Right ventricle myocardium inferior (tissue), 1 donor: ENCODE measurements at regions not wholly inside any gene's neighbourhood (a gene's known extent, or its start where the extent isn't known, plus 50 kb on each side); places are given as distances from the start of the nearest gene placed in this dataset.

Experiments
- ATAC-seq: fragments of 200-7000 bp; cut with Tn5 transposase; one replicate; pipeline ENCODE4 v1.9.1; 2020; ENCODE audit warnings: mild to moderate bottlenecking, moderate library complexity
- DNase-seq: peaks from one replicate; pipeline ENCODE4 v3.0.0; 2021; ENCODE audit errors: missing footprints
- intact Hi-C: fragments of 100-400 bp; cut with DNase I; formaldehyde crosslinking; loops from one replicate; pipeline ENCODE4 v1.11.0; 2022
- donor health status: DM: no; HTN: yes; CAD: no; lungs with severe emphysema.

DNA sequence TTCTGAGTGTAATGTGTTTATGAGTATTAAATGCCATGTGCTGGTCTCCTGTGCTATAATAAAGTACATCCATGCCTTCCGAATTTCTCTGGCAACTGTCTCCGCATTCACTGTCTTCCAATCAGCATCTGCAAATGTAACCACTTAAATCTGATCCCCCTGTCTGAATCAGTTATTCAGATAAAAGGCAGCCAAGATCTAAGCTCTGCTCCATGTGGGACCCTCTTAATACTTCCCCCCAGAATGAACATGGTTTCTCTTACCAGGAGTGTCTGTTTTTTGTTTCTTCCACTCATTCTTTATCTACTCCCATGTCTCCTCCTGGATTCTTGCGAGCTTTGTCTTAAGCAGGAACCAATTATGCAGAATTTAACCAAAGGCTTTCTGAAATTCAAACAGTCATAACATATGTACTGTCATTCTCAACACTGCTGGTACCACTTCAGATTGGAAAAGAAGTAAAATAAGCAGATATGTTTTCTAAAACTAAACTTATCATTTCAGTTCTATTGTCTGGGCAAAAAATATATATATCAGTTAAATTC, 996.7 kb upstream of the FLRT2 start:
- intact Hi-C loops: no loop called here

DNA sequence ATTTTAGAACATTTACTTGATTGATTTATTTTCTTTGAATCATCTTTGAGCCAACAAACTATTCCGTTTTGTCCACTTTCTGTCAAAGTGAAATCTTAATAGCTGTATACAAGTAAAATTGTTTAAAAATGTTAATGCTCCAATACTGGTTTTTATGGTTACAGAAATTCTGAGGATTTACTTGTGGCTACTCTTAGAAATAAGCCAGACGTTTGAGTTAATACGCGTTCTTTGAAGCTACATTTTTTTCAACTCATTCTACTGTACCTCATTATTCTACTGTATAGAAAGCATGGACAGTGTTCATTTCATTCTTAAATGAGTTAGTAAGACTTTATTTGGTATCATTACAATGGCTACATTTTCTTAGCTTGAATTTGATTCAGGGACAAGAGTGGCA, 996.2 kb upstream of the FLRT2 start:
- DNase-seq (no peak), ATAC-seq (no peak)
- intact Hi-C loops: no loop called here

More for the DNA sequence above, 996.7 kb upstream of the FLRT2 start:
- ATAC-seq: no peak
- DNase-seq: no peak

DNA sequence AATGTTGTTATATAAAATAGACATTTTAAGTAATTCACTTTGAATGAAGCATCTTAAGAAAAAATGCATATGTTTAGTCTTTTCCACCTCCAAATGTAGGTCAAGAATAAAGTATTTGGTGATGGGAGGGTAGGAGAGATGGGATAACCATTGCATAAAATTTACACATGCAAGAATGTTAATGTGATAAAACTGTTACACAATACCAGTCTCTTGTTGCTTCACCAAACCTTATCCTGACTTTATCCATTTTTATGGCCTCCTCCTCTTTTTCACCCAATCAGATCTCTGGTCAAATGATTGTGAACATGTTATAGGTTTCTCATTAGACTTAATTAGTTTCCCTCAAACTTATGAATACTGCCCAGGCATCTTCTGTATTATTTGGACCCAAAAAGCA, 994.5 kb upstream of the FLRT2 start:
- intact Hi-C loops: no loop called here

DNA sequence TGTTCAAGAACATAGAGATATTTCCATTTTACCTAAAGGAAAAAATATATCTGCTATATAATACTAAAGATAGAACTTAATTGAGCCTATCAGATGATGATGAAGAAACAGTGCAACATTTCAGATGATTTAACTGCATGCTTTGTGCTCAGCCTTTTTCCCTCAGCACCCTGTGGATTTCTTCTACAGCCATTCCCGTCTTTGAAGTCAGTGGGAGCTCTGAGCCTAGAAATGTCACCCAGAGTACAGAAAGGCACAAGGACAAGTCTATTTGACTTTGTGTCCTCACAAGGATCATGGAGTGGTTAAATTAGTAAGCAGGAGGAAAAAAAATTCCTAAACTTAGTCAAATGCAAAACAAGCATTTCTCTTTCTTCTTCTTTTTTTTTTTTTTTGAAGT, 994.0 kb upstream of the FLRT2 start:
- intact Hi-C loops: no loop called here
- ATAC-seq: no peak
- DNase-seq: no peak

More for the DNA sequence above, 994.5 kb upstream of the FLRT2 start:
- DNase-seq: no peak
- ATAC-seq: no peak

DNA sequence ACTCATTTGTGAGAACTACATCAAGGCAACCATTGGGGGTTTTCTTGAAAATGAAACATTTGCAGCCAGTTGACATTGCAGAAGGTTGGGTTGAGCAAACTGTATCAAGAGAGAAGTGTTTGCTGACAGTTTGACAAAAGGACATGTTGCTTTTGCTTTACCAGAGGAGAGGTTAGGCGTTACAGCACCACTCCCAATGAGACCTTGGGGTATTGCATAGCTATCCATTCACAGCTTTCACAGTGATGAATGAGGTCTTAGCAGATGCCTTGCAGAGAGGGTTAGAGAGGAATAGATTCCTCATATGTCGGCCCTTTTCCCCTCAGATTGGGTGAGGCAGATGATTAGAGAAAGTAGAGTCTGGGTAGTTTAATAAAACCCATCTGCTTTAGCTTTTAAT, 988.9 kb upstream of the FLRT2 start:
- intact Hi-C loops: no loop called here
- DNase-seq (no peak), ATAC-seq (no peak)

DNA sequence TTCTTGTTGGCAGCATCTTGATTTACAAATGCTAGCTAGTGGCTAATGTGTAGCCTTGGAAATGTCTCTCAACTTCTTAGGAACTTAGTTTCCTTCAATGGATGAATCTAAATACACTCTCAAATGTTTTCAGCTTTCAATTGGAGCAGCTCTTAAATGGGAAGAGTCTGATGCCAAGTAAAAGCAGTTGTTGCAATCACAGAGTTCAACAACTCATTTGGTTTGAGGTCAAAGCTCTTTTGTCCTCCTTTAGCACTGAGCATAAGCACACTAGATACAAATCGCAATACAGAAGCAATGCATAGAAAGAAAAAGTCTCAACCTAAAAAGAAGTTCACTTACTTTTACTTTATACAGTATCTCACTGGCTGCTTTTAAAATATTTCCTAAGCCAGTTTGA, 986.1 kb upstream of the FLRT2 start:
- intact Hi-C loops: no loop called here
- ATAC-seq (no peak), DNase-seq (no peak)

DNA sequence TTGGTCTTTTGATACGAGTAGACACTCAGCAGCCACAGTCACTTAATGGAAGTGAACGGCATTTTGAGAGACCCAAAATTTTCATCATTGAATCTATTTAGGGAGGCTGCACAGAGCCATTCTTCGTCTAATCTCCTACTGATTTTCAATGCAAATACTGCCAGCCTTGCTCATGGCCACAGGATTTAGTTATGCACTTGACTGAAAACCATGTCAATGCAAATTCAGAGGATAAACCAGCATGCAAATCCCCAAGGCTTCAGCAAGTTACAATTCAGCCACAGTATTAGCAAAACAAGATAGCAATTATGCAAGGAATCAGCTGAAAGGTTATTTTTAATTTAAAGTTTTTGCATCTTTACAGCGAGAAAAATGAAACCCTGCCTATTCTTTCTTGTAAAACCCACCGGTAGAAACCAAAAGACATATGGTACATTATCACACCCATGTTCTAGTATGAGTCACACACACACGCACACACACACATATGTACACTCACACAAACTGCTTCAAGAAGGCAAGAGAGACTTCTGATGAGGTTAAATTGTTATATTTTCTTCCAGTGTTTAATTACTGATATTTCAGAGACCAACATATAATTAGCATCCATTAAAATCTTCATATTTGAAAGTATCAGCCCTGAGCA, 985.3 kb upstream of the FLRT2 start:
- ATAC-seq: no peak
- intact Hi-C loops: no loop called here
- DNase-seq: no peak

DNA sequence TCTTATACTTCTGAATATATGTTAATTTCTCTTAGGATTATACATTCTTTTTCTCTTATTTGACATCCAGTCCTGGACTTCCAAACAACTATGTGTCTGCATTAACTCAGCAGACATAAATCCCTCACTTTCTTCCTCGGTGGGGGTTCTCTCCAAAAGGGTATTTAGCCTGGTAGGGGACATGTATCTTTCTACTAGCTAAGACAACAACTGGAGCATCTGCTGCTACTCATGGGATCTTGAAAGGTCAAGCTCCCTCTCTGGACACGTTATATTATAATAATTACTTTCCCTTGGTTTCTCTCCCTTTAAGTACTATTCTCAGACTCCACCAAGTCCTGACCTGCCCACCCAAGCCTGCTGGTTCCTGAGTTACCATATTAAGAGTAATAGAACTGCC, 983.7 kb upstream of the FLRT2 start:
- no peak for ATAC-seq
- intact Hi-C loops: no loop called here
- no peak for DNase-seq

DNA sequence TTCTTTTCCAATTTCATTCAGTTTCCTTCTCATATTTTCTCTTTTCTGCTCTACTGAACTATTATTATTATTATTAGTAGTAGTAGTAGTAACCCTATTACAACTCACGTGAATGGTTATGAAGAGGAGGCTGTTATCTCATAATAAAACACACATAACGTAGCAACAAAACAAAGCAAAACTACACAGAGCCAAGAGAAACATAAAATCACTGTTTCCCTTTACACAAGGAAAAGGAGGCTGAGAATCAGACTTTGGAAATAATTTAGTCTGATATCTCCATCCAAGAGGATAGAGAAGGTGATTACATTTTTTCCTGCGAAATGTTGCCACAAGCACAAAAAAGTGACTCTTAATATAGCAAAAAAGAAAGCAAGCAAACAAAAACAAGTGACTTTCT, 975.8 kb upstream of the FLRT2 start:
- no peak for ATAC-seq
- DNase-seq: no peak
- intact Hi-C loops: no loop called here

DNA sequence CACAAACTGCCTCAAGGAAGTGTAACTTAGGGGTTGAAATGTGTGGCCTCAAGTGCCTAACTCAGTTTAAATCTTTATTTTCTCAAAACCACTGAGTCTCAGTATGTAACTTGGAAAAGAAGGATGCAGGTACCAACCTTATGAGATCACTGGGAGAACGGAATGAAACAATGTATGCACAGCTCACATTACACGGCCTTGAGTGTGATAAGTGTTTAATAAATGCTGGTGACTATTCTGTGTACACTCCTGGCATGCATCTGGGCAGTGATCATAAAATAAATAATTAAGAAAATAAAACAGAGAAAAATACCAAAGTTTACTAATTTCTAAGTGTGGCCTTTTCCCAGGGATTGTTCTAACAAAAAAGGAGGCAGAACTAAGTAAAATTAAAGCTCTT, 974.5 kb upstream of the FLRT2 start:
- DNase-seq (no peak), ATAC-seq (no peak)
- intact Hi-C loops: no loop called here

DNA sequence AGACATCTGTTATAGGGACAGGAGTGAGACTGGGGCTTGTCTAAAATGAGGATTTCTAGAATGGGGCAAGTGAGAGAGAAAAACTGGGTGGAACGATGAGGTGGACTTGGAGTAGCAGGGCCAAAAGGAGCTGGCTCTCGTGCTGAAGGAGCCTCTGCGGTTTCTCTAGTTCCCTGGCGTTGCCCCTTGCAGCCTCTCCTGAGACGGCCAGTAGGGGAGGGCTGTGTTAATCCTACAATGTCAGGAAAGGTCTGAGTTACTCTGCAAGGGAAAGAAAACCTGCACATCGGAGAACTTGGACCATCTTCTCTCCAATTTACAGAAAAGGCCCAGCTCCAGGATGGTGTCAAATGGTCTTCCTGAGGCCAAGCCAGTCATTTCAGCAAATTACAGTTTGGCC, 963.8 kb upstream of the FLRT2 start:
- no peak for DNase-seq
- ATAC-seq: no peak
- intact Hi-C loops: no loop called here

DNA sequence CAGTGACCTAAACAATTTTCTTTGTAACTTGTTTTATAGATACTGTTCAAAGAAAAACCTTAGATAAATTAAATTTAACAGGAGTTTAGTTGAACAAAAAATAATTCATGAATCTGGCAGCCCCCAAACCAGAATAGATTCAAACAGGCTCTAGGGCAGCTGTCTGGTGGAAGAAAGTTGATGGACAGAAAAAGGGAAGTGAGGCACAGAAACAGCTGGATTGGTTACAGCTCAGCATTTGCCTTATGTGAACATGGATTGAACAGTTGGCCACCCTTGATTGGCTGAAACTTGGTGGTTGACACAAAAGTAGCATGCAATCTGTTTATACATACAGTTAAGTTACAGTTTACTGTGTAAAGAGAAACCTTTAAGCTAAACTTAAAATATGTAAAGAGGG, 954.3 kb upstream of the FLRT2 start:
- DNase-seq (no peak), ATAC-seq (no peak)
- intact Hi-C loops: no loop called here

DNA sequence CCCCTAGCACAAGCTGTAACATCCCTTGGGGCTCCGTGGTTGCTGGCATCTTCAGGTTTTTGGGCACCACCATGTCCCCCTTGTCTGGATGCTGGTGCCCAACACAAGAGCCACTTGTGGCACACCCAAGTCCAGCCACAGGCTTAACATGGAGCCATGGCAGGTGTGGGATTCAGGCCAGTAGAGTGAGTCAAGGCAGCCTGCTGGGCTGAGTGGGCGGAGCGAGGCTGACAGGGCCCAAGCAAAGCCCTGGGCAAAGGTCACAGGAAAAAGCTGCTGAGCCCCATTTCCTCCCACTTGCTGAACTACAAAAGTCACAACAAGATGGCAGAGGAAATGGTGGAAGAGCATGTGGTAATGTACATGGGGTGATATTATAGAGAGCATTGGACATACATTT, 950.7 kb upstream of the FLRT2 start:
- intact Hi-C loops: no loop called here
- DNase-seq (no peak), ATAC-seq (no peak)

DNA sequence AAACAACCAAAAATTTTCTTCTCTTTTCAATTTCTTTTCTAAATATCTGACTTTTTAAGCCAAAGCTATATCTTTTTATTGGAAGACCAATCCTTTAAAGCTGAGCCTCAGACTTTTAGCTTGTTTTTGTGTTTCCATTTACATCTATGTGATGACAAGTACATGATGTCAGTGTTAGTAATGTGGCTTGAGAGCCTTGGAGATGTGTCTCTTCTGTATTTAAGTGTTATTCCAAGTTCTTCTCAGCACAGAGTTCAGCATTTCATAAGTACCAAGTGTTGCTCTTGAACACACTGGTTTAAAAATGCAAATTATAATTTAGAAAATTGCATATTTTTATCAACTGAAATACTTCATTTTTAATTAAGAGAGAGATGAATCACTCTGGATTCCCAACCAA, 948.9 kb upstream of the FLRT2 start:
- no peak for ATAC-seq
- intact Hi-C loops: no loop called here
- DNase-seq: no peak

DNA sequence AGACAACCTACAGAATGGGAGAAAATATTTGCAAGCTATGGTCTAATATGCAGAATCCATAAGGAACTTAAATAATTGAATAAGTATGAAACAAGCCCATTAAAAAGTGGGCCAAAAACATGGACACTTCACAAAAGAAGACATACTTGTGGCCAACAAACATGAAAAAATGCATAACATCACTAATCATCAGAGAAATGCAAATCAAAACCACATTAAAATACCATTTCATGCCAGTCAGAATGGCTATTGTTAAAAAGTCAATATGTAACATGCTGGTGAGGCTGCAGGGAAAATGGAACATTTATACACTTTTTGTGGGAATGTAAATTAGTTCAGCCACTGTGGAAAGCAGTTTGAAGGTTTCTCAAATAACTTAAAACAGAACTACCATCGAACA, 945.4 kb upstream of the FLRT2 start:
- intact Hi-C loops: no loop called here
- DNase-seq: no peak
- ATAC-seq: no peak

DNA sequence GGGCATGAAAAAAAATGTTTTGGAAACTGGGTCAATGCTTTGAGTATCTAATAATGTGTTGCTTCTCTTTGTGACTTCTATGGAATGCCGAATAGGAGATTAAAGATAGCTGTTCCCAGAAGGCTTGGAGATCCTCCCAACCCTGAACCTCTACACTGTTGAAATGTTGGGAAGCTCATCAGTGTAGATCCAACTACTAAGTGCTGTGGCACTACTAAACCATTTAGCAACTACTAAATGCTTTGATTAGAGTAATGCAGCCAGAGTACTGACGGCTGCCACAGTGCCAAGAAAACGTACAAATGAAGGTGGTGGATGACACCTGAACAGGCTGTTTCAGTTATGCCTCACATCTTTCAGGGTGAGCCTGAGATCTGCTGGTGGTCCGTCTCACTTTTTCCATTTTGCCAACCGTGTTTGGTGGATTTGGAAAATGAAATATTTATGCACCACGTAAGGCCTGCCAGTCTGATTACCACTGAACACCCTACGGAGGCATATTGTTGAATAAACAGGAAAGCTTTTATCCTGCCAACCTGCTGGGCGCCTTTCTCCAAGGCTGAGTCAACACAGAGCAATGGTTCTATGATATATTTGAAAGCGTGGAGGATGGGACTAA, 938.0 kb upstream of the FLRT2 start:
- intact Hi-C loops: no loop called here
- ATAC-seq: no peak
- no peak for DNase-seq

DNA sequence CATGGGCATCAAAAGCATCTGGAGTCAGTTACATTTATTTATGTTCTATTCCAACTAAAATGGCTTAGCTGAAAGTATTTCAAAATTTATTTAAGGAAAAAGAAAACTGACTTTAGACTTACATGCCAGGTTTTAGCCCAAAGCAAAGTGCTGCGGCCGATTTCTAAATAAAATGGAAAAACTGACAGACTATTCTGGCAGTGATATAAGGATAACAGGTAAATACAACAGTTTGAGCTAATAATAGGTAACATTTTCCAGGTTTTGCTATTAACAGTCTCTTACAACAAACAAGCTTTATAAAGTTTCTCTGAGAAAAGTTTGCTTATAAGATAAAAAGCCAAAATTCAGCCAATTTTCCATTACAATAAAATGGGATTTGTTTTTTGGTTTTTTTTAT, 937.2 kb upstream of the FLRT2 start:
- intact Hi-C loops: no loop called here
- ATAC-seq: no peak
- no peak for DNase-seq

DNA sequence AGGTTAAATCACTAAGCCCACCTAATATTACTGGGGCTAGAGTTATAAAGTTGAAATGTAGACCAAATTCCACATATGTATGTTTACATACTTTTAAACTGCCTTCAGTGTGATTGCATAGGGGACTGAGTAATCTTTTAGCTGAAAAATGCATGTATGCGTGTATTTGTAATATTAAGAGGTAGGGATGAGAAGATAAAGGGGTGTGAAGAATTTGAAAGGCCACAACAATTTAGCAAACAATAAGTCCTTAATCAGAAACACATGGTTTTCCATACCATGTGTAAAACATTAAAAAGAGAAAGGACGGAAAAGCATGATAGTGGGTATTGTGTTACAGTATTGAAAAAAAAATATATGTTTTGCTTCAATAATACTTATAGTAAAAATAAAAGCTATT, 919.9 kb upstream of the FLRT2 start:
- ATAC-seq: no peak
- DNase-seq: no peak
- intact Hi-C loops: no loop called here

DNA sequence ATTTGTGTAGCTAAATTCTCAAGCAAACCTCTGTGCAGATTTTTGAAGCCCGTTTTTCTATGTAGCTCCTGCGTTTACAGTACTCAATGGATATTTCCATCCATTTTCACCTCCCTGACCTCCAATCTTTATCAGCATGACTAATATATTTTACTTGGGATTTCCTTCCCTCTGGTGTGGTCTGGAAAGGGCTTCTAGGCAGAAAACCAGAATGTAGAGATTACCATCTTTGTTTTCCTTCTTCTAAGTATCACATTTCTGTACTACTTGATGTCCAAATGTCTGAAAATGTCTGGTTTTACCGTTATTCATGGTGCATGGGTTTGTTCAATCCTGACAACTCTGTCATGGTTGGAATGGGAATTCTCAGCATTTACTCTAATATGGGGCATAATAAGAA, 907.6 kb upstream of the FLRT2 start:
- intact Hi-C loops: no loop called here
- ATAC-seq: no peak
- DNase-seq: no peak

DNA sequence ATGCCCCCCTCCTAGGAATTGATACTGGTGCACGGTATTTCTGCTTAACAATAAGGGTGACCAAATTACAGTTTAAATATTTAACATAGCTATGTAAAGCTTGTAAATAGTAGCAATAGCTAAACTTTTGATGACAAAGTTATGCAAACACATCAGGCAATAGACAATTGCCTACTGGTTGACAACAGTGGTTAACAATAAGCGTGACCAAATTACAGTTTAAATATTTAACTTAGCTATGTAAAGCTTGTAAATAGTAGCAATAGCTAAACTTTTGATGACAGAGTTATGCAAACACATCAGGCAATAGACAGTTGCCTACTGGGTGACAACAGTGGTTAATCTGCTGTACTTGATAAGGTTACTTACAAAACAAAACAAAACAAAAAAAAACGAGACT, 886.5 kb upstream of the FLRT2 start:
- intact Hi-C loops: no loop called here
- DNase-seq (no peak), ATAC-seq (no peak)
